ENCODE measurements at regions not wholly inside any gene's neighbourhood (a gene's known extent, or its start where the extent isn't known, plus 50 kb on each side); places are given as distances from the start of the nearest gene placed in this dataset.
A peak's percentile ranks its signal among the peaks of the same experiment; 100 is the strongest.
"Not testable (repeated sequence)": the region's sequence is repeated elsewhere in the genome, so short reads cannot be mapped to it uniquely, and the experiment has no call there.

- DNase-seq: peak; percentile 19
Measured at GRCh38 chr1:146317785-146318184, 89.0 kb upstream of the NOTCH2NLA start.

GRCh38 chr1:146314449-146315246 lies 85.8 kb upstream of the NOTCH2NLA start:
- DNase-seq: not testable (repeated sequence)

- DNase-seq: not testable (repeated sequence)
Measured at GRCh38 chr1:146310579-146310978, 81.8 kb upstream of the NOTCH2NLA start.

- DNase-seq: not testable (repeated sequence)
Measured at GRCh38 chr1:146309427-146309826, 80.6 kb upstream of the NOTCH2NLA start.

GRCh38 chr1:146308892-146309291 lies 80.1 kb upstream of the NOTCH2NLA start:
- DNase-seq: not testable (repeated sequence)

- not testable (repeated sequence) for DNase-seq
Measured at GRCh38 chr1:146308152-146308551, 79.3 kb upstream of the NOTCH2NLA start.

- DNase-seq: not testable (repeated sequence)
Measured at GRCh38 chr1:146307632-146308031, 78.8 kb upstream of the NOTCH2NLA start.

- DNase-seq: not testable (repeated sequence)
Measured at GRCh38 chr1:146306651-146307050, 77.8 kb upstream of the NOTCH2NLA start.

GRCh38 chr1:146305442-146305841 lies 76.6 kb upstream of the NOTCH2NLA start:
- not testable (repeated sequence) for DNase-seq

GRCh38 chr1:146298575-146298897 lies 69.7 kb upstream of the NOTCH2NLA start:
- DNase-seq: not testable (repeated sequence)

GRCh38 chr1:146297781-146298574 lies 69.2 kb upstream of the NOTCH2NLA start:
- DNase-seq: not testable (repeated sequence)

- not testable (repeated sequence) for DNase-seq
Measured at GRCh38 chr1:146292940-146293936, 64.4 kb upstream of the NOTCH2NLA start.

GRCh38 chr1:146292424-146292823 lies 63.6 kb upstream of the NOTCH2NLA start:
- not testable (repeated sequence) for DNase-seq

GRCh38 chr1:146287881-146288280 lies 59.1 kb upstream of the NOTCH2NLA start:
- not testable (repeated sequence) for DNase-seq

- DNase-seq: not testable (repeated sequence)
Measured at GRCh38 chr1:146284760-146285159, 55.9 kb upstream of the NOTCH2NLA start.

- DNase-seq: not testable (repeated sequence)
Measured at GRCh38 chr1:146283527-146283880, 54.7 kb upstream of the NOTCH2NLA start.

GRCh38 chr1:146282807-146283526 lies 54.1 kb upstream of the NOTCH2NLA start:
- DNase-seq: not testable (repeated sequence)

GRCh38 chr1:146281522-146281921 lies 52.7 kb upstream of the NOTCH2NLA start:
- not testable (repeated sequence) for DNase-seq

GRCh38 chr1:146278758-146279157 lies 49.9 kb upstream of the NOTCH2NLA start:
- DNase-seq: not testable (repeated sequence)

Data from NCI-H345 (cell line).